BE2C (cell line): ENCODE measurements at regions not wholly inside any gene's neighbourhood (a gene's known extent, or its start where the extent isn't known, plus 50 kb on each side); places are given as distances from the start of the nearest gene placed in this dataset.

Source experiments
- DNase-seq: peaks from one replicate; pipeline ENCODE4 v3.0.0-alpha.2; 2020
- H3K27me3 ChIP-seq: fragments of 250-450 bp; sonication (Bioruptor Pico); 2 replicates; pipeline ENCODE4 v1.5.1; 2020; ENCODE audit warnings: mild to moderate bottlenecking
- H3K36me3 ChIP-seq: fragments of 250-450 bp; sonication (Bioruptor Pico); 2 replicates; pipeline ENCODE4 v1.5.1; 2020; ENCODE audit warnings: mild to moderate bottlenecking
- H3K4me1 ChIP-seq: fragments of 250-450 bp; sonication (Bioruptor Pico); 2 replicates; pipeline ENCODE4 v1.5.1; 2020
- H3K4me3 ChIP-seq: 2 replicates; pipeline ENCODE4 v1.5.1; 2011; ENCODE audit warnings: low read depth, low read length
- H3K9me3 ChIP-seq: fragments of 250-450 bp; sonication (Bioruptor Pico); 2 replicates; pipeline ENCODE4 v1.5.1; 2020
- CTCF ChIP-seq: IDR thresholded peaks from 2 replicates; pipeline ENCODE4 v1.5.1; 2012; ENCODE audit warnings: mild to moderate bottlenecking, low read depth, low read length

GRCh38 chr14:35480119-35480769 lies 53.7 kb upstream of the INSM2 start:
- no peak for DNase-seq
- no peaks in the 10 kb centered on the region for H3K9me3 ChIP-seq
- H3K4me1 ChIP-seq = peaks cover 7% of the 10 kb centered on the region
- no peak overlapping the region for H3K4me3 ChIP-seq
- TF ChIP-seq CTCF = no peak
- H3K36me3 ChIP-seq = peaks cover 22% of the 10 kb centered on the region
- H3K27me3 ChIP-seq = no peaks in the 10 kb centered on the region

GRCh38 chr14:35482994-35483515 lies 50.9 kb upstream of the INSM2 start:
- peaks cover 11% of the 10 kb centered on the region for H3K36me3 ChIP-seq
- H3K27me3 ChIP-seq = no peaks in the 10 kb centered on the region
- H3K4me3 ChIP-seq = no peak overlapping the region
- H3K4me1 ChIP-seq = peaks cover 5% of the 10 kb centered on the region
- no peak for TF ChIP-seq CTCF
- no peak for DNase-seq
- H3K9me3 ChIP-seq = no peaks in the 10 kb centered on the region
